22Rv1 (cell line): ENCODE measurements at regions not wholly inside any gene's neighbourhood (a gene's known extent, or its start where the extent isn't known, plus 50 kb on each side); places are given as distances from the start of the nearest gene placed in this dataset.

Experiments used
- ZFX ChIP-seq: fragments of 450-650 bp; IDR thresholded peaks from 2 replicates; pipeline ENCODE4 v1.6.1; 2017; ENCODE audit warnings: antibody characterized with exemption, borderline replicate concordance
- TF ChIP-seq, protein P1 (sequence below): fragments of 450-650 bp; IDR thresholded peaks from 2 replicates; pipeline ENCODE4 v1.5.1; 2017; ENCODE audit warnings: mild to moderate bottlenecking

DNA sequence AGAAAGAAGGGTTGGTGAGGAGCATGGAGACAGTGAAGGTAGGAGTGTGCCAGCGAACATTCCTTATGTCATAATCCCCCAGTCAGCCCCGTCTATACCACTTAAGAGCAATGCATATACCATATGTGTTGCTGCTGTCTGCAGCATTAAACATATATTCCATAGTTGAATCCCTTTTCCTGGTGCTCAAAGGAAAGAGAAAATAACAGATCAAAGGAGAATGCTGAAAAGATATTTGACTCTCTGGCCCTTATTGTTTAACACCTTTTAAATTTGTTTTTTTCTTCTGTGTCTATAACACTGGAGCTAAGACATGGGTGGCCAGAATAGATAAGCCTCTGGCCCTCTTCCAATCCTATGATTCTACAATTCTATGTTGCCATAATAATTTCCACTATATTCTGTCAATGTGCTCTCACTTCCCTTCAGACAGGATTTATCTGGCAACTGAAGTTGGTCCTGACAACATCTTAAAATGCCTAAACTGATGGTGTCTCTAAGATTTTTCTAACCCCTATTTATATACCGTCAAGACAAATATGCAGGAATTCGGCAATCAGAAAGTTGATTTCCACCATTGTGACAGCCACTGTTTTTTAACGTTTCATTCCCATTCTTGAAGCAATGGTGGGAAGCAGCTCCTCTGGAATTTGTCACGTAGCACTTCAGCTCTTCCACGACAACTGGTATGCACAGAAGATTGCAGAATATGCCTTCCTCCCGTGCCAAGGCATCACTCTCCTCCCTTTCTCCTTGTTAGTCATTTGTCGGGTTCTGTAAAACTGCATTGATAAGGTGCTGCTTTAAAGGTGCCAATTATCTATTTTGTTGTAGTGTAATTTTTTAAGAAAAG, 204.7 kb downstream of the BCAT1 start:
- TF ChIP-seq, protein P1, sequence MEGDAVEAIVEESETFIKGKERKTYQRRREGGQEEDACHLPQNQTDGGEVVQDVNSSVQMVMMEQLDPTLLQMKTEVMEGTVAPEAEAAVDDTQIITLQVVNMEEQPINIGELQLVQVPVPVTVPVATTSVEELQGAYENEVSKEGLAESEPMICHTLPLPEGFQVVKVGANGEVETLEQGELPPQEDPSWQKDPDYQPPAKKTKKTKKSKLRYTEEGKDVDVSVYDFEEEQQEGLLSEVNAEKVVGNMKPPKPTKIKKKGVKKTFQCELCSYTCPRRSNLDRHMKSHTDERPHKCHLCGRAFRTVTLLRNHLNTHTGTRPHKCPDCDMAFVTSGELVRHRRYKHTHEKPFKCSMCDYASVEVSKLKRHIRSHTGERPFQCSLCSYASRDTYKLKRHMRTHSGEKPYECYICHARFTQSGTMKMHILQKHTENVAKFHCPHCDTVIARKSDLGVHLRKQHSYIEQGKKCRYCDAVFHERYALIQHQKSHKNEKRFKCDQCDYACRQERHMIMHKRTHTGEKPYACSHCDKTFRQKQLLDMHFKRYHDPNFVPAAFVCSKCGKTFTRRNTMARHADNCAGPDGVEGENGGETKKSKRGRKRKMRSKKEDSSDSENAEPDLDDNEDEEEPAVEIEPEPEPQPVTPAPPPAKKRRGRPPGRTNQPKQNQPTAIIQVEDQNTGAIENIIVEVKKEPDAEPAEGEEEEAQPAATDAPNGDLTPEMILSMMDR, result no peak
- TF ChIP-seq ZFX, result no peak
